Natural killer cell (primary cell): ENCODE measurements at regions not wholly inside any gene's neighbourhood (a gene's known extent, or its start where the extent isn't known, plus 50 kb on each side); places are given as distances from the start of the nearest gene placed in this dataset.

Experiments used
- ATAC-seq, 3 donors: fragments of 150-1000 bp in 2 of 3; fragments of 200-7000 bp in 1 of 3; cut with Tn5 transposase; 1 replicate in 1 of 3; 2 replicates in 2 of 3; pipeline ENCODE4 v1.10.0; 2021; ENCODE audit warnings: mild to moderate bottlenecking in 2 of 3, moderate library complexity in 2 of 3
- DNase-seq, 2 donors: peaks; one replicate each; pipeline versions ENCODE4 v3.0.0 to v3.0.0-alpha.2; 2013 to 2021; ENCODE audit warnings: mixed read lengths in 1 of 2
- H3K27ac ChIP-seq: one replicate; pipeline ENCODE4 v1.5.1; 2013; ENCODE audit warnings: mild to moderate bottlenecking, low read length
- H3K27me3 ChIP-seq: one replicate; pipeline ENCODE4 v1.6.1; 2013; ENCODE audit warnings: low read length; ENCODE audit not compliant: control insufficient read depth, insufficient read depth
- H3K36me3 ChIP-seq: one replicate; pipeline ENCODE4 v1.6.1; 2013; ENCODE audit warnings: low read length; ENCODE audit not compliant: control insufficient read depth, insufficient read depth
- H3K4me1 ChIP-seq: one replicate; pipeline ENCODE4 v1.6.1; 2013; ENCODE audit warnings: low read length; ENCODE audit not compliant: control insufficient read depth, insufficient read depth
- H3K4me3 ChIP-seq: one replicate; pipeline ENCODE4 v1.5.1; 2013; ENCODE audit warnings: low read length
- H3K9me3 ChIP-seq: one replicate; pipeline ENCODE4 v1.6.1; 2013; ENCODE audit warnings: low read length; ENCODE audit not compliant: control insufficient read depth, insufficient read depth
- H3K27ac Mint-ChIP-seq, 2 donors: one replicate each; pipeline ENCODE4 v1.8.0; 2022; ENCODE audit warnings: mild to moderate bottlenecking in 2 of 2, mixed read lengths in 2 of 2, moderate library complexity in 1 of 2
- H3K27me3 Mint-ChIP-seq, 2 donors: one replicate each; pipeline ENCODE4 v1.8.0; 2022; ENCODE audit warnings: low read depth in 2 of 2, mixed read lengths in 2 of 2
- H3K36me3 Mint-ChIP-seq: one replicate; pipeline ENCODE4 v1.8.0; 2022; ENCODE audit warnings: mixed read lengths
- H3K4me1 Mint-ChIP-seq, 2 donors: one replicate each; pipeline ENCODE4 v1.8.0; 2022; ENCODE audit warnings: mixed read lengths in 2 of 2
- H3K4me3 Mint-ChIP-seq: one replicate; pipeline ENCODE4 v1.8.0; 2022; ENCODE audit warnings: mild to moderate bottlenecking, moderate library complexity, mixed read lengths
- H3K9me3 Mint-ChIP-seq, 2 donors: one replicate each; pipeline ENCODE4 v1.8.0; 2022; ENCODE audit warnings: mixed read lengths in 2 of 2
- CTCF ChIP-seq: fragments of 200-600 bp; IDR thresholded peaks from one replicate; pipeline ENCODE4 v1.8.0; 2022; ENCODE audit warnings: antibody characterized with exemption
- WGBS: methylation state at CpG from one replicate; pipeline ENCODE4 v1.1.7; 2013; ENCODE audit warnings: missing lambda C conversion rate; ENCODE audit not compliant: insufficient coverage; 5-methylcytosine and 5-hydroxymethylcytosine counted together
- intact Hi-C: fragments of 100-400 bp; cut with micrococcal nuclease; formaldehyde crosslinking; loops from one replicate; pipeline ENCODE4 v1.14.2; 2022

GRCh38 chr3:88467191-88467590 is 317.4 kb downstream of the C3orf38 start:
- no peaks in the 10 kb centered on the region for H3K27me3 ChIP-seq
- no peak for TF ChIP-seq CTCF
- DNase-seq (no peak), ATAC-seq (no peak)
- no peak overlapping the region for H3K4me3 Mint-ChIP-seq
- no peaks in the 10 kb centered on the region for H3K4me1 ChIP-seq
- intact Hi-C loops: no loop called here
- H3K36me3 ChIP-seq: no peaks in the 10 kb centered on the region
- peaks cover 22 to 32% of the 10 kb centered on the region in 2 donors for H3K9me3 Mint-ChIP-seq
- no peak overlapping the region for H3K27ac ChIP-seq
- H3K36me3 Mint-ChIP-seq: peaks cover 7% of the 10 kb centered on the region
- no peak overlapping the region for H3K27ac Mint-ChIP-seq
- no peaks in the 10 kb centered on the region for H3K4me1 Mint-ChIP-seq
- 93% methylated on average over 4 of the region's 5 CpGs for WGBS
- no peaks in the 10 kb centered on the region for H3K9me3 ChIP-seq
- H3K27me3 Mint-ChIP-seq: no peaks in the 10 kb centered on the region
- no peak overlapping the region for H3K4me3 ChIP-seq

- Histone ChIP-seq H3K27me3 (no peaks in the 10 kb centered on the region), H3K4me3 (no peak overlapping the region), H3K4me1 (no peaks in the 10 kb centered on the region), H3K27ac (no peak overlapping the region), H3K9me3 (no peaks in the 10 kb centered on the region), H3K36me3 (no peaks in the 10 kb centered on the region)
- no peaks in the 10 kb centered on the region for H3K4me1 Mint-ChIP-seq
- no peak overlapping the region for H3K4me3 Mint-ChIP-seq
- H3K27me3 Mint-ChIP-seq: no peaks in the 10 kb centered on the region
- H3K27ac Mint-ChIP-seq: no peak overlapping the region
- intact Hi-C loops: no loop called here
- DNase-seq: no peak
- TF ChIP-seq CTCF: no peak
- ATAC-seq: no peak
- 95% methylated on average over 1 of the region's 1 CpG for WGBS
- H3K9me3 Mint-ChIP-seq: peaks cover 17 to 27% of the 10 kb centered on the region in 2 donors
- H3K36me3 Mint-ChIP-seq: peaks cover 7% of the 10 kb centered on the region
Observed at GRCh38 chr3:88469216-88469615, 319.5 kb downstream of the C3orf38 start.

GRCh38 chr3:88478460-88478859 is 328.7 kb downstream of the C3orf38 start:
- Mint-ChIP-seq H3K4me1 (no peaks in the 10 kb centered on the region), H3K36me3 (no peaks in the 10 kb centered on the region), H3K9me3 (peaks cover 0 to 13% of the 10 kb centered on the region in 2 donors), H3K4me3 (no peak overlapping the region), H3K27me3 (no peaks in the 10 kb centered on the region), H3K27ac (no peak overlapping the region)
- Histone ChIP-seq H3K9me3 (no peaks in the 10 kb centered on the region), H3K4me1 (no peaks in the 10 kb centered on the region), H3K36me3 (no peaks in the 10 kb centered on the region), H3K27me3 (no peaks in the 10 kb centered on the region), H3K27ac (no peak overlapping the region), H3K4me3 (no peak overlapping the region)
- ATAC-seq (no peak), DNase-seq (no peak)
- no peak for TF ChIP-seq CTCF
- intact Hi-C loops: no loop called here
- no CpG with 5 or more reads among the region's 1 CpG for WGBS

- WGBS: no CpG with 5 or more reads among the region's 3 CpGs
- H3K9me3 Mint-ChIP-seq: peaks cover 6 to 22% of the 10 kb centered on the region in 2 donors
- H3K4me1 Mint-ChIP-seq: no peaks in the 10 kb centered on the region
- DNase-seq (no peak), ATAC-seq (no peak)
- no peaks in the 10 kb centered on the region for H3K36me3 ChIP-seq
- H3K4me3 Mint-ChIP-seq: no peak overlapping the region
- H3K4me1 ChIP-seq: no peaks in the 10 kb centered on the region
- no peaks in the 10 kb centered on the region for H3K27me3 Mint-ChIP-seq
- no peak for TF ChIP-seq CTCF
- H3K9me3 ChIP-seq: no peaks in the 10 kb centered on the region
- no peak overlapping the region for H3K27ac ChIP-seq
- no peak overlapping the region for H3K4me3 ChIP-seq
- no peaks in the 10 kb centered on the region for H3K27me3 ChIP-seq
- no peaks in the 10 kb centered on the region for H3K36me3 Mint-ChIP-seq
- H3K27ac Mint-ChIP-seq: no peak overlapping the region
- intact Hi-C loops: no loop called here
Observed at GRCh38 chr3:88480822-88481221, 331.1 kb downstream of the C3orf38 start.
